WERI-Rb-1 (cell line): ENCODE measurements at regions not wholly inside any gene's neighbourhood (a gene's known extent, or its start where the extent isn't known, plus 50 kb on each side); places are given as distances from the start of the nearest gene placed in this dataset.

Experiments used
- DNase-seq: peaks from one replicate; pipeline ENCODE4 v3.0.0-alpha.2; 2020
- H3K27ac ChIP-seq: fragments of 250-450 bp; sonication (Bioruptor Pico); 2 replicates; pipeline ENCODE4 v1.5.1; 2020; ENCODE audit warnings: mild to moderate bottlenecking, moderate library complexity
- H3K27me3 ChIP-seq: fragments of 250-450 bp; sonication (Bioruptor Pico); 2 replicates; pipeline ENCODE4 v1.5.1; 2021; ENCODE audit warnings: mild to moderate bottlenecking, low read depth, moderate library complexity; ENCODE audit not compliant: insufficient read depth, severe bottlenecking
- H3K36me3 ChIP-seq: fragments of 250-450 bp; sonication (Bioruptor Pico); 2 replicates; pipeline ENCODE4 v1.5.1; 2020; ENCODE audit warnings: mild to moderate bottlenecking, moderate library complexity
- H3K4me3 ChIP-seq: 2 replicates; pipeline ENCODE4 v1.5.1; 2011; ENCODE audit warnings: low read depth, mild to moderate bottlenecking, control low read depth, low read length
- H3K9me3 ChIP-seq: fragments of 250-450 bp; sonication (Bioruptor Pico); 2 replicates; pipeline ENCODE4 v1.5.1; 2021; ENCODE audit warnings: mild to moderate bottlenecking, moderate library complexity; ENCODE audit not compliant: severe bottlenecking
- CTCF ChIP-seq: IDR thresholded peaks from 2 replicates; pipeline ENCODE4 v1.5.1; 2011; ENCODE audit warnings: low read depth, mild to moderate bottlenecking, control low read depth, inconsistent platforms, low read length

GRCh38 chr15:39161096-39161495, 419.8 kb upstream of the THBS1 start:
- no peak overlapping the region for H3K4me3 ChIP-seq
- no peaks in the 10 kb centered on the region for H3K36me3 ChIP-seq
- no peak overlapping the region for H3K27ac ChIP-seq
- TF ChIP-seq CTCF = no peak
- H3K27me3 ChIP-seq = peaks cover 20% of the 10 kb centered on the region
- DNase-seq = no peak
- H3K9me3 ChIP-seq = no peaks in the 10 kb centered on the region

- TF ChIP-seq CTCF = no peak
- peaks cover 28% of the 10 kb centered on the region for H3K27me3 ChIP-seq
- no peak overlapping the region for H3K27ac ChIP-seq
These were observed 415.7 kb upstream of the THBS1 start for GRCh38 chr15:39165020-39165706.

GRCh38 chr15:39167164-39168058, 413.5 kb upstream of the THBS1 start:
- DNase-seq = no peak
- TF ChIP-seq CTCF = no peak
- Histone ChIP-seq H3K27me3 (peaks cover 31% of the 10 kb centered on the region), H3K9me3 (no peaks in the 10 kb centered on the region), H3K36me3 (no peaks in the 10 kb centered on the region), H3K27ac (no peak overlapping the region), H3K4me3 (no peak overlapping the region)

More at GRCh38 chr15:39165020-39165706, 415.7 kb upstream of the THBS1 start:
- Histone ChIP-seq H3K9me3 (no peaks in the 10 kb centered on the region), H3K36me3 (no peaks in the 10 kb centered on the region), H3K4me3 (no peak overlapping the region)
- no peak for DNase-seq

GRCh38 chr15:39171944-39172368, 408.9 kb upstream of the THBS1 start:
- TF ChIP-seq CTCF = no peak; the same call in 1 of the 2 replicates
- peak; percentile 35 for DNase-seq
- Histone ChIP-seq H3K27me3 (peaks cover 25% of the 10 kb centered on the region), H3K36me3 (no peaks in the 10 kb centered on the region), H3K27ac (no peak overlapping the region), H3K4me3 (no peak overlapping the region), H3K9me3 (no peaks in the 10 kb centered on the region)

GRCh38 chr15:39172380-39173281, 408.2 kb upstream of the THBS1 start:
- DNase-seq = no peak
- no peak overlapping the region for H3K4me3 ChIP-seq
- no peaks in the 10 kb centered on the region for H3K9me3 ChIP-seq
- H3K27ac ChIP-seq = no peak overlapping the region
- H3K36me3 ChIP-seq = no peaks in the 10 kb centered on the region
- H3K27me3 ChIP-seq = peaks cover 26% of the 10 kb centered on the region
- no peak for TF ChIP-seq CTCF
